GM21786 (cell line): ENCODE measurements at regions not wholly inside any gene's neighbourhood (a gene's known extent, or its start where the extent isn't known, plus 50 kb on each side); places are given as distances from the start of the nearest gene placed in this dataset.

Experiments used
- ATAC-seq: cut with Tn5 transposase; IDR thresholded peaks from one replicate; pipeline ENCODE4 v1.9.1; 2021; ENCODE audit not compliant: unreplicated experiment

DNA sequence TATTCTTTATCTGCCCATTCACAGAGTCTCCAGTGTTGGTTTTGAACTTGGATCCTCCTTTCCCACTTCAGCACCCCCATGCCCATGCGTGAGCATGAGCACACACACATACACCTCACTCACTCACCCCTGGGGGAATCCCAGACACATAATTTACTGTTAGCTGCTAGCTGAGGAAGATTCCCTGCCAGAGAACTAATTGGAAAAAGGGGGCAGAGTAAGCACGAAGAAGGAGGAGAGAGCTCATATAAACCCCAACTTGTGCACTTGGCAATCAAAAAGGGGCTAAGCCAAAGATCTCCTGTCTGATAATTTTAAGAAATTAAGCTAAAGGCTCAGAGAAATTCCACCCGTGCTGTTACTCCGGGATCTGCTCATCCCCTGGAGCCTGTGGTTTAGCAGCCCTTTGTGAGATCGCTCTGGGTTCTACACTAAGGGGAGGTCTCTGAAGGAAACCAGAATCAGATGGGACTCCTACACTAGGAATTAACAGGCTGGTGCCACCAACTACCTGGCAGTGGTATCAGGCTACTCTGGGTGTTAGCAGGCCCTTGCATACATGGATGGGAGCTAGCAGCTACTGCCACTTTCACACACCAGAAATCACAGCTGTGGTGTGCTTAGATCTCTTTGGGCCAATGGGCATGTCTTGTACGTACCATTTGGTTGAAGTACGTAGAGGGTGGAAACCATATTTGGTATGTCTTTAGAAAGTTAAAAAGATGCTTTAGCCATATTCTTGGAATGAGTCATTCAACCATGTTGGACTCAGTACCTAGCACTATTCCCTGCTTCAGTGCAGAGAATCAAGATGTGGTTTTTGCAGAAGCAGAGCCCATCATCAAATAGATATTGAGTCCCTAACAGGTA, 95.6 kb upstream of the SLC14A2 start:
- ATAC-seq, result no peak

DNA sequence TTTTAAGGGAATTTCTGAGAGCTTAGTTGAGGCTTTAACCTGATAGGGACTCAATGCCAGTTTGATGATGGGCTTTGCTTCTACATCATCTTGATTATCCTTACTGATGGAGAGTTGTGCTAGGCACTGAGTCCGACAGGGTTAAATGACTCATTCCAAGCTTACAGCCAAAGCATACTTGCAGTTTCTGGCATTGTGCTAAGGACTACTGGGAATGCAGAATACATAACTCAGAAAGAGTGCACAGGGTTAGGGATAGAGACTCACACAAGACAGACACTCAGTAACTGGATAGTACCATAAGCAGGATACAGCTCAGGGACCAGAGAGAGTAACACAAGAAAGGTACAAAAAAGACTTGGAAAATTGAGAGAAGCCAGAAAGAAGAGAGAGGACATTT, 94.1 kb upstream of the SLC14A2 start:
- no peak for ATAC-seq

DNA sequence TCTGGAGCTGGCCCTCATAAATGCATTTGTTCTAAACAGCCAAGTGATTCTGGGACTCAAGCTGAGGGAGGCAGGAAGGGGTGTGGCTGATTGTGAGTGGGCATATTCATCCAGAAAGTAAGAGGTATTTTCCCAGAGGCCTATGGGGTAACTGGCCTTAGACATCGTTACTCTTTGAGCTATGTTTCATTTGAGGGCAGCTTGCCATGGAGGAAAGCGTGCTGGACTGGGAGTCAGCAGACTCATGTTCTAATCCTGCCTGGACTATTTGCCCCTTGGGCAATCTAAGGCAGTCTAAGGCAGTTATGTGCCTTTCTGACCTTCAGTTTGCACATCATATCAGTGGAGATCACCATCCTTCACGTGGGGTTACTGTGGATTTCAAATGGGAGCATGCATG, 93.5 kb upstream of the SLC14A2 start:
- ATAC-seq, result no peak

DNA sequence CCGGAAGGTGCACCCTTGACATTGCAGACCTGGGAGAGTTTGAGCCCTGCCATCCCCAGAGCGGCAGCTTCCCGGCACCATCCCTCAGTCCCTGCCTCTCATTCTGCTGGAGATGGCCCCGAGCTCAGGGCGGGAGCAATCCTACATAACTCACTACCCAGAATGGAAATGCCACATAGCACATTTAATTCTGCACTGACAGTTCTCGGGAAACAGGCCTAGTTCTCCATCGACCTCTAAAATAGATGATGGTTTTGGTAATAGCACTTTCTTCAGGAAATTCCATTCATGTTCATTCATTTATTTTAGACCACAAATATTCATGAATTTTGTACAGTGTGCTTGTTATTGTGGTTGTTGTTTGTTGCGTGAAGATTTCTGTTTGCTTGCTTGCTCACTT, 92.9 kb upstream of the SLC14A2 start:
- no peak for ATAC-seq

DNA sequence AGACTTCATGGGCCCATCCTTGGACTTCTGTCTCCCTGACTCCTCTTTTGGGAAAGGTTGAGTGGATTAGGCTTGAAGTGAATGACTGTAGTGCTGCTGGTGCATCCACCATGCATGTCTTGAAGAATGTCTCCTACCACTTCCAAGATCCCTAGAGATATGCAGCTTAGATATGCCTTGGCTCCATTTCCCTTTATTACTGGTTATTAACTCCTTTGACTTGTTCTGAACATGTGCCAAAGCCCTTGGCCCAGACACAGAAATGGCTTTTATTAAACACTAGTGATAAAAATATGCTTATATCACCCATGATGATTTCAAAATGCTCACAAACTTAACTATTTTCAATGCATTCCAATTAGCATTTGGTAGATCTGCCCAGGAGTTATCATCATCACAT, 90.0 kb upstream of the SLC14A2 start:
- no peak for ATAC-seq

DNA sequence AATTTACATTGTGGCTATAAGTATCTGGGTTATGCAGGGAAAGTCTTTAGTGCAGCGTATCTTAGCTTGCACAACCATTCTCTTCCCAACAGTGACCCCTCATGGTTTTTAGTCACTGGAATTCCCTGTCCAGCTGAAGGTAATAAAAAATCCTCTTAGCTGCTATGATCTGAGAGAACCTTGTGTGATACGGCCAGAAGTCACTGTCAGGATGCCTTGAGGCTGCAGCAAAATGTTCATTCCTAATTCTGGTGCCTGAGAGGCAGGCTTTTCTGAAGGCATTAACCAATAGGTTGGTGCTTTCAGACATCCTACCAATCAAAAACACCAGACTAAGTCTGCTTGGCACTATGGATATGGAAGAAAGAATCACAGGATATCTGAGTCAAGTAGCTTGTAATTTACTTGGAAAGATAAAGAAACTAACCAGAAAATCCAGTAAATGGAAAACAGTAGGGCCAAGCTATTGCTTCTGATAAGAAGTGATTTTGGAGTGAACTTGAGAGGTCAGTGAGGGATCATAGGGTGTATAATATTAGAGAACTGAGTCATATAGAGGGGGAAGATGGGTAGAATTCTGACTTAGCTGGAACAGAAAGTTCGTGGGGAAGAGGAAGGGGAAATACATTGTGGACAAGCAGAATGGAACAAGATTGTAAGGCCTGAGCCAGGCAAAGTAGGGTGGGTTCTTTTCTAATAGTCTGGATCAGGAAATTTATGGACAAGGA, 89.0 kb upstream of the SLC14A2 start:
- no peak for ATAC-seq

DNA sequence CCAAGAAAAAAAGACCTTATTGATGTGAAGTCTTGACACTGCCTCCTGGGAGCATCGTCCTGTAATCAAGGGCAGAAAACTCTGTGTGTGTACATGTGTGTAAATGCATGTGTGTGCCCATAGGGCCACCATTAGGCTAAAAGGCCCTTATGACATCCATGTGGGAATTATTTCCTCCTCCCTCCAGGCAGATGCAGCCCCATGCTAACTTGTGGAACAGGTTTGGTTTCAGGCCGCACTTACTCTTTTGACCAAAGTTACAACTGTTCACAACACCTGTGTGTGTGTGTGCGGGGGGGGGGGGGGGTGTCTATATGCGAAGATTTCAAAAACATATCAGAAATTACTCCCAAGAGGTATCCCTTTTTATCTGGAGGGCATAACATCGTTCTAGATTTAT, 87.4 kb upstream of the SLC14A2 start:
- no peak for ATAC-seq

DNA sequence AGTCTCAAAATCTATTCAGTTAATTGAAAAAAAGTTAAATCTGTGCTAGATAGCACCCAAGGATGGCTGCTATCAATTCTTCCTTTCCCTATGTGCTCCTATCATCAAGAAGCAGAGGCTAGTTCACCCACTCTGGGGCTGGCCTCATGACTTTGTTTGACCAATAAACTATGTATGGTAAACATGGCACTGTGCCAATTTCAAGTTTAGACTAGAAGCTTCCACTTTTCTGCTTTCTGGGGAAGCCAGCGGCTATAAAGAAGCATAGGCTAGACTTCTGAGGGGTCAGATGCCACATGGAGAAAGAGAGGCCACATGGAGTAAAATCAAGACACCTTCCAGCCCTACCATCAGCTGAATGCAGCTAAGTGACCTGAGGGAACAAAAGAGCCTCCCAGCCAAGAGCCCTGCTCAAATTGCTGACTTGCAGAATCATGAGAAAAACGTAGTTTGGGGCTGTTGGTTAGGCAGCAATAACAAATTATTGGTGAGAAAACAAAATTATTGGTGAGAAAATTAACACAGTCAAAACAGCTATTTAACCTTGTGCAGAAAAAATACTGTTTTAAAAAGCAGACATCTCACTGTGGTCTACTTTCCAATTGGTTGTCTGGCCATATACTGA, 86.5 kb upstream of the SLC14A2 start:
- no peak for ATAC-seq

DNA sequence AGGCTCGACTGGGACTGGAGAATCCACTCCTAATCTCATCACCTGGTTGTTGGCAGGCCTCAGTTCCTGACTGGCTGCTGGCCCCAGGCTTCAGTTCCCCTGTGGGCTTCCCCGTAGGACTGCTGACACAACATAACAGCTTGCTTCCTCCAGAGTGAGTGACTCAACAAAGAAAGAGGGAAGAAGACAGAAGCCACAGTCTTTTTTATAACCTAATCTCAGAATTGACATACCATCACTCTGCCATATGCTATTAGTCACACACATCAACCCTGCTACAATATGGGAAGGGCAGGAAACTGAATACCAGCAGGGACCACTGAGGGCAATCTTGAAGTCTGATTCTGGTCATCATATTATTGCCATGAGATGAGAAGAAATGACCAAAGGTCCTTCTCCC, 76.8 kb upstream of the SLC14A2 start:
- no peak for ATAC-seq

DNA sequence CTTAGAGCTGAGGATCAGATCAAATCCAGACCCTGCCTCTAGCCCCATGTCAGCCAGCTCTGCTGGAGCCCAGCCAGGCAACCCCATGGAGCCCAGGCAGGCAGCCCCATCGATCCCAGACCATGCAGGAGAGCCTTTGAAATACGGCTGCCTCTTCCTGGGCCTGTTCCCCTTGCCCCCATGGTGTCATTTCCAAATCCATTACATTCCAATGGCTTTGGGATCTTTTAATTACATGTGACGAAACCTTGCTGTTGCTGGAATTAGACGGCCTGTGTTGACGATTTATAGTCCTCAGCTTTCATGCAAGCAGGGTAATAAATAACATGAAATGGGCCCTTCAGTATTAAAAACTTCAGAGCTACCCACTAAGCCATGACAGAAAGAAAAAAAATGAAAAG, 75.8 kb upstream of the SLC14A2 start:
- no peak for ATAC-seq

DNA sequence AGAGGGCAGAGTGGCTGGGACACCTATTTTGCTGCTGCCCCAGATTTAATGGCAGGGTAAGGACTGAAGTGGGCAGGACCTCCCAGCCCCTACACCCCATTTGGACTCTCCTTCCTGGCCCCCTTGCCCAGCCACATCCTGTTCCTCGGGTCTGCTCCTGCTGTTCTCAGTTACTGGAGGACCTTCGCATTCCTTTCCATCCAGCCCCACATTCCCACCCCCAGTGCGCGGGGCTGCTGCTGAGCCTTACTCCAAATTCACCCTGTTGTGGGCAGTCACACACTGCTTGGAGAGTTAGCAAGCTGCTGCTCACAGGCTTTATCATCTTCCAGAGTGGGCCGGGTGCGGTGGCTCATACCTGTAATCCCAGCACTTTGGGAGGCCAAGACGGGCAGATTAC, 75.2 kb upstream of the SLC14A2 start:
- ATAC-seq, result no peak

DNA sequence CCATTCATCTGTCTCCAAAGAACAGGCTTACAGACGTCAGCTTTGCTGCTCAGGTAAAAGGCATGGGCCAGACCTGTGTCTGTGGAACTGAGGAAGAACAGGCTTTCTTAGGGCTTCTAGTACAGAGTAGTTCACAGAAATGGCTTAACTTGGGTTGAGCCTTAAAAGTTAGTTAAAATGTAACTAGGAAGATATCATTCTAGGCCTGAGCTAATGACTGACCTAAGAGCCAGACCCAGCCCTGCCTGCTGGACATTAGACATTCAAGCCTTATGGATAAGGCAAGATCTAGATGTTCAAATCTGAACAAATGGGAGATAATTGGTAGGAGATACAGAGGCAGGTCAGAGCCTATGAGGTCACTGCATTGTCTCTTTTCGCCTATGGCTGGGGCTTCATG, 73.9 kb upstream of the SLC14A2 start:
- no peak for ATAC-seq

DNA sequence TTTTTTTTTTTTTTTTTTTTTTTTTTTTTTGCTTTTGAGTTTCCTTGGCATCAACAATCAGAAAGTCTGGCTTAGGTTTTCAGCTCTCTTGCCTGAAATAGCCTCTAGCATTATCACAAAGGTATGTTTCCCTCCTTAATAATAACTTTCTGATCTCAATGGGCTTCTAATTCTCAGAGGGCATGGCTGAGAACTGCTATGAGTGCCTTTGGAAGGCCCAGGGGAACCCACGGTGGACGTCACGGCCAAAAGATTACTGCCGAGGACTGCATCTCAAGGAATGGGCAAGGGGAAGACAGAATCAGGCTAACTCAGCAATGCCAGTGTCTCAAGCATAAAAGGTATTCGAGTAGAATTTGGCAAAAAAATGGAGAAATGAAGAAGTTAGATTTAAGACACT, 73.2 kb upstream of the SLC14A2 start:
- ATAC-seq, result no peak

DNA sequence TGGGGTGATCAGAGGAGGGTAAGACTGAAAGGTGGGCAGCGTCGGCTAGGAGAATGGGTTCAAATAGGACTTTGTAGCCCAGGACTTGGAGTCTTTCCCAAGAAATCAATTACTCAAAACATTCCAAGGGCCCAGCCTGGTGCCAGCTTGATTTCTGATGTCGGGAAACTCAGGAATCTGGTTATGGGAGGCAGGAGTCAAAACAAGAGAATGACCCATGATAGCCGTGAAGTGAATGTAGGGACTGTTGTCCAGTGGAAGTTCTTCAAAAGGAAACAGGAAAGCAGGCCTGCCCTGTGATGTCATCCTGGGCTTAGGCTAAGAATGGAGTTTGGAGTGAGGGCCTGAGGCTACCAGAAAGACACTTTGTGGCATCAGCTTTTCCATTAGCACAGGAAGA, 67.4 kb upstream of the SLC14A2 start:
- ATAC-seq, result no peak

DNA sequence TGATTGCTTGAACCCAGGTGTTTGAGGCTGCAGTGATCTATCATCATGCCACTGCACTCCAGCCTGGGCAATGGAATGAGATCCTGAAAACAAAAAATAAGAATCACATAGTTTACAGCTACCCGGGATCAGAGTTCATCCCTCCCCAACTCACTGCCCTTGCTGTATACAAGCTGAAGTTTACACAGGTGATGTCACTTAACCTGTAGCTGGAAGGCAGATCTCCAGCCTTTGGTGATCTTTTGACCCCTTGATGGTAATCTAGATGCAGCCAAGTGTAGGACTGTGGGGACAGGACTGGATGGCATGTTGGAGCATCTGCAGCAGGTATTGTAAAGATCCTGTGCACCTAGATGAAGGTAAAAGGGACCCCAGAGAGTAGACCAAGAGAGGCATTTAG, 66.7 kb upstream of the SLC14A2 start:
- no peak for ATAC-seq

DNA sequence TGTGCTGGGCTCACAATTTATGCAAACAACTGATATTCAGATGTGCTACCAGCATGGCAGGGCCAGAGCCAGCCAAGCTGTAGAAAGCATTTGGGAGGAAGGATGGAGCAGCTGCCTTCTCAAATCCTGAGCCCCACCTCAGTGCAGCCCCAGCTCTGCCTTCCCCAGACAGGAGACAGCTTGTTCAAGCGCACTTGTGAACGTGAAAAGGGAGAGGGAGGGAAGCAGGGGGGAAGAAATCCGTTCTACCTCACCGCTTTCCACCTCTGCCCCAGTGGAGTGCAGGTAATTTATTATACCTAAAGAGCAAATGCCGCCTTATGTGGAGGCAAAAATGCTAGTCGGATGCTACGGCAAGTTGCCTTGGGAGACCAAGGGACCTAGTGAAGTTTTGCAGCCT, 66.0 kb upstream of the SLC14A2 start:
- no peak for ATAC-seq

DNA sequence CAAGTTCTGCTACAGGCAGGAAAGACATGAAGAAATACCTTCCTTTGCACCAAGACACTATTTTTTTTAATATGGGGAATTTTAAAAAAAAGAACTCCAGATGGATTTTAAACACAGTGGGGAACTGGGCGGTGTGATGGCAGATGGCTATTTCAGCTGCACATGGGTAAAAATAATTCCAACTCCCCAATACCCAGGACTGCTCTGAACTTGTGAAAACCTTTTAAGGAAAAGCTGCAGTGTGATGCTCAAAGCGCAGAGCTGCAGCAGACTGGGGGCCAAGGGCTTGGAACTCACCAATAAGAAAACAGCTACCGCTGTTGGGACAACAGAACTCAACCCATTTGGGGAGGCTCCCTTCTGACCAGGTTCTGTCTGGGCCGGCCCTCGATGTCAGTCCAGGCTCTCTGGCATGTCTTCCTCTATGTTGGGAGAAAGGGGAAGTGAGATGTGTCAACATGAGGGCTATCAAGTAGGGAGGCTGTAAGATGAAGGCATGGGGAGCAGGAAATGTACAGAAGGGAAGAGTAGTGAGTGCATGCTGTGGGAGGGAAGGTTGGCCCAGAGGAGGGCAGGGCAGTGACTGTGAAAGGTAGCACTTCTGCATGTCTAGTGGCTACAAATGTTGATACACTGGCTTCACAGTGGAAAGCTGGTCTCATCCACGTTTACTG, 64.0 kb upstream of the SLC14A2 start:
- ATAC-seq, result no peak

DNA sequence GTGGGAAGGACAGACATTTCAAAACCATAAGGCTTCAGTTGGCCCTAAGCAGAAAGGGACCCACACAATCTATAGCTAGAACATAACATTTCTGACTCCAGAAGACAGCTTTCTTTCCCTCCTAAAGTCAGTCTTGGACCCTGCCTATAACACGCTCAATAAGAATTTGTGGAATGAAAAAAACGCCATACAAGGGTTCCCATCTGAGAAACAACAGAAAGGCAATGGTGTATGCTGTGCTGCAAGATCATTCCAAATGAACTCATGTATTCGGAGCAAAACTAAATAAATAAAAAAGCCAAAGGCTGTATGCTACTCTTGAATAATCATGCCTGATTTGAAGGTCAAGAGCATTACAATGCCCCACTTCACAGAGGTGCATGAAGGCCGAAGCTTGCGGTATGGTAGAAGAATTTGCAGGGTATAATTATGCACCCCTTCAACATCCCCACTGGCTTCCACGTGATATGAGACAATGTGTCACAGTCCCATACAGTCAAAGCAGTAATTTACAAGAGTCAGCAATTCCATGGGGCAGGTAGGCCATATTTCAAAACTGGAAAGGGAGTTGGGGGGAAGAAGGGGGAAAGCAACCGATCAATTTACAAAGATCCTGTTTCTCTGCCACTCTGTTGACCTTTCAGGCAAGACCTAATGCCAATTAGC, 61.4 kb upstream of the SLC14A2 start:
- ATAC-seq, result no peak

DNA sequence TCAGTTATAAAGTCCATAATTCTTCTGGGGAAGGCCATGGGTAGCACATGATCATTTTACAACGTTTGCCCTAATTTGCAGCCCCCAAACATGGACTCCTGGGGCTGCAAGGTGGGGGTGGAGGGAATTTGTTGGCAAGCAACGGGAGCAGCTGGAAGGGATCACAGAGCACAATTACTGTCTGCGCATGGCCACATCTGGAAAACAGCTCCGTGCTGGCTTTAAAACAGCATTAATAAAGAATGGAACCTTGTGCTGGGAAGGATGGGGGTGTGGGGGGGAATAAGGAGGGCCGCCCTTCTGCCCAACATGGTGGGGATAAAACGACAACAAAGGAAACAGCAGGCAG, 60.9 kb upstream of the SLC14A2 start:
- ATAC-seq, result no peak

DNA sequence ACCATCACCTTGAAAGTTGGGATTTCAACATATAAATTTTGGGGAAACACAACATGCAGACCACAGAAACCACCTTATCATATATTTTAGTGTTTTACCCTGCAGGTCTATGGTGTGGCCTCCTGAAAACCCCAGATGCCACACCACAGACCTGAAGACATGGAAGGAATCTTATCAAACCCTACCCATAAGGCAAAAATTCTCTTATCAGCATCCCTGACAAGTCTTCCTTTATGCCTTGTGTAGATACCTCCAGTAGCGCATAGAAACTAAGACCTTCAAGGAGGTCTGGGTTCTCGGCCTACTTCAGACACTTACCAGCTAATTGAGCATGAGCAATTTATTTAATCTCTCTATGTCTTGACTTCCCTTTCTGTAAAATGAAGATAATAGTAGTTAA, 59.1 kb upstream of the SLC14A2 start:
- no peak for ATAC-seq

DNA sequence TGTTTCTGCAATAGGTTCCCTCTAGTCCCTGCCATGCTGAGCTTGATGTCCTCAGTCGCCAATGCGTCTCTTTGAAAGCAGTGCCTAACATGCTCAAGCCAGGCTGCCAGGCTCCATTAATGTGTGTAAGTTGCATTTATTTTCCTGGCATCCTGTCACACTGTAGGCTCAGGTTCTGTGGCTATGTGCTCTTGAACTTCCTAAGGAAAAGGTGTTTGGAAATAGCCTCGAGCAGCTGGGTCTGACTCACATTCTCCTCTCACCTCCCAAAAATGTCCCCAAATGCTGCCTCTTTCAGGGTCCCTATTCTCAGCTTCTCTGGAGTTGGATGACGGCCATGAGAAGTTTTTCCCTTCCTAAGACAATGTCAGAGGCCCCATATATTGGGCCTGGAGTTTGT, 58.0 kb upstream of the SLC14A2 start:
- ATAC-seq, result no peak
